Uterus (tissue), 2 donors: ENCODE measurements at regions not wholly inside any gene's neighbourhood (a gene's known extent, or its start where the extent isn't known, plus 50 kb on each side); places are given as distances from the start of the nearest gene placed in this dataset.

Experiments used
- POLR2A ChIP-seq, 2 donors: fragments of 450-650 bp; IDR thresholded peaks; one replicate each; pipeline ENCODE4 v1.6.1; 2016; ENCODE audit warnings: antibody characterized with exemption in 2 of 2, mild to moderate bottlenecking in 1 of 2, moderate library complexity in 1 of 2
- TF ChIP-seq, protein P1 (sequence below), 4 experiments: fragments of 200-600 bp in 2 of 4; fragments of 450-650 bp in 2 of 4; sonication (generic) in 2 of 4; IDR thresholded peaks; one replicate each; pipeline ENCODE4 v1.5.1; 2016 to 2019; ENCODE audit warnings: antibody characterized with exemption in 4 of 4, mild to moderate bottlenecking in 2 of 4, moderate library complexity in 1 of 4

GRCh38 chr5:113823696-113824095 is 310.2 kb downstream of the YTHDC2 start:
- TF ChIP-seq, protein P1, sequence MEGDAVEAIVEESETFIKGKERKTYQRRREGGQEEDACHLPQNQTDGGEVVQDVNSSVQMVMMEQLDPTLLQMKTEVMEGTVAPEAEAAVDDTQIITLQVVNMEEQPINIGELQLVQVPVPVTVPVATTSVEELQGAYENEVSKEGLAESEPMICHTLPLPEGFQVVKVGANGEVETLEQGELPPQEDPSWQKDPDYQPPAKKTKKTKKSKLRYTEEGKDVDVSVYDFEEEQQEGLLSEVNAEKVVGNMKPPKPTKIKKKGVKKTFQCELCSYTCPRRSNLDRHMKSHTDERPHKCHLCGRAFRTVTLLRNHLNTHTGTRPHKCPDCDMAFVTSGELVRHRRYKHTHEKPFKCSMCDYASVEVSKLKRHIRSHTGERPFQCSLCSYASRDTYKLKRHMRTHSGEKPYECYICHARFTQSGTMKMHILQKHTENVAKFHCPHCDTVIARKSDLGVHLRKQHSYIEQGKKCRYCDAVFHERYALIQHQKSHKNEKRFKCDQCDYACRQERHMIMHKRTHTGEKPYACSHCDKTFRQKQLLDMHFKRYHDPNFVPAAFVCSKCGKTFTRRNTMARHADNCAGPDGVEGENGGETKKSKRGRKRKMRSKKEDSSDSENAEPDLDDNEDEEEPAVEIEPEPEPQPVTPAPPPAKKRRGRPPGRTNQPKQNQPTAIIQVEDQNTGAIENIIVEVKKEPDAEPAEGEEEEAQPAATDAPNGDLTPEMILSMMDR (IDR thresholded peaks at IDR 0.05): no peak
- TF ChIP-seq POLR2A (IDR thresholded peaks at IDR 0.05): no peak
